Adrenal gland (tissue), 5 donors: ENCODE measurements at regions not wholly inside any gene's neighbourhood (a gene's known extent, or its start where the extent isn't known, plus 50 kb on each side); places are given as distances from the start of the nearest gene placed in this dataset.

Source experiments
- POLR2A ChIP-seq, 2 donors: fragments of 450-650 bp; IDR thresholded peaks; one replicate each; pipeline ENCODE4 v1.6.1; 2017; ENCODE audit warnings: antibody characterized with exemption in 2 of 2, mild to moderate bottlenecking in 2 of 2, moderate library complexity in 1 of 2
- TF ChIP-seq, protein P1 (sequence below), 6 experiments: fragments of 450-650 bp in 4 of 6; fragments of 200-600 bp in 2 of 6; sonication (generic) in 1 of 6; IDR thresholded peaks; 1 replicate in 5 of 6; 2 replicates in 1 of 6; pipeline versions ENCODE4 v1.5.1 to v1.8.0; 2016 to 2021; ENCODE audit warnings: antibody characterized with exemption in 6 of 6, mild to moderate bottlenecking in 2 of 6, moderate library complexity in 1 of 6
- donor health status: DM: no; HTN: no; CAD: no.

DNA sequence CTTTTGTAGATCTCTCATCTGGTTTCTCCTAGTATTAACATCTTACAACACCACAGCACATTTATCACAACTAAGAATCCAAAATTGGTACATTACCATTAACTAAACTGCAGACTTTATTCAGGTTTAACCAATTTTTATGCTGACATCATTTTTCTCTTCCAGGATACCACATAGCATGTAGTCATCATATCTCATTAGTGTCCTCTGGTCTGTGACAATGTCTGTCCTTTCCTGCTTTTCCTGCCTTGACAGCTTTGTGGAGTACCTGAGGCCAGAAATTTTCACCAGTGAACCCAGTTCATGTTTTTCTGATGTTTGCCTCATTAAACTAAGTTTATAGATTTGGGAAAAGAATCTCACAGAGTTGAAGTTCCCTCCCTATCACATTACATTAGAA, 294.7 kb upstream of the TNC start:
- TF ChIP-seq, protein P1, sequence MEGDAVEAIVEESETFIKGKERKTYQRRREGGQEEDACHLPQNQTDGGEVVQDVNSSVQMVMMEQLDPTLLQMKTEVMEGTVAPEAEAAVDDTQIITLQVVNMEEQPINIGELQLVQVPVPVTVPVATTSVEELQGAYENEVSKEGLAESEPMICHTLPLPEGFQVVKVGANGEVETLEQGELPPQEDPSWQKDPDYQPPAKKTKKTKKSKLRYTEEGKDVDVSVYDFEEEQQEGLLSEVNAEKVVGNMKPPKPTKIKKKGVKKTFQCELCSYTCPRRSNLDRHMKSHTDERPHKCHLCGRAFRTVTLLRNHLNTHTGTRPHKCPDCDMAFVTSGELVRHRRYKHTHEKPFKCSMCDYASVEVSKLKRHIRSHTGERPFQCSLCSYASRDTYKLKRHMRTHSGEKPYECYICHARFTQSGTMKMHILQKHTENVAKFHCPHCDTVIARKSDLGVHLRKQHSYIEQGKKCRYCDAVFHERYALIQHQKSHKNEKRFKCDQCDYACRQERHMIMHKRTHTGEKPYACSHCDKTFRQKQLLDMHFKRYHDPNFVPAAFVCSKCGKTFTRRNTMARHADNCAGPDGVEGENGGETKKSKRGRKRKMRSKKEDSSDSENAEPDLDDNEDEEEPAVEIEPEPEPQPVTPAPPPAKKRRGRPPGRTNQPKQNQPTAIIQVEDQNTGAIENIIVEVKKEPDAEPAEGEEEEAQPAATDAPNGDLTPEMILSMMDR (IDR thresholded peaks at IDR 0.05), result no peak
- TF ChIP-seq POLR2A (IDR thresholded peaks at IDR 0.05), result no peak
